Psoas muscle (tissue), 7 donors: ENCODE measurements at regions not wholly inside any gene's neighbourhood (a gene's known extent, or its start where the extent isn't known, plus 50 kb on each side); places are given as distances from the start of the nearest gene placed in this dataset.

Source experiments
- ATAC-seq, 4 donors: fragments of 200-7000 bp; cut with Tn5 transposase; one replicate each; pipeline ENCODE4 v1.9.1; 2020; ENCODE audit warnings: moderate library complexity in 3 of 4, mild to moderate bottlenecking in 2 of 4
- DNase-seq, 2 donors: peaks; one replicate each; pipeline ENCODE4 v3.0.0-alpha.2; 2020
- H3K27ac ChIP-seq: fragments of 200-600 bp; one replicate; pipeline ENCODE4 v1.8.0; 2022
- H3K27me3 ChIP-seq, 3 donors: fragments of 200-600 bp in 1 of 3; one replicate each; pipeline versions ENCODE4 v1.6.1 to v1.8.0; 2013 to 2022; ENCODE audit warnings: low read length in 2 of 3, mild to moderate bottlenecking in 2 of 3, moderate library complexity in 1 of 3; ENCODE audit not compliant: insufficient read depth in 3 of 3
- H3K36me3 ChIP-seq, 2 donors: fragments of 200-600 bp in 1 of 2; one replicate each; pipeline versions ENCODE4 v1.6.1 to v1.8.0; 2013 to 2022; ENCODE audit warnings: low read depth in 1 of 2, mild to moderate bottlenecking in 1 of 2, moderate library complexity in 1 of 2; ENCODE audit not compliant: insufficient read depth in 1 of 2
- H3K4me1 ChIP-seq: fragments of 200-600 bp; one replicate; pipeline ENCODE4 v1.8.0; 2022
- H3K4me3 ChIP-seq: fragments of 200-600 bp; one replicate; pipeline ENCODE4 v1.8.0; 2022; ENCODE audit warnings: mild to moderate bottlenecking
- H3K9me3 ChIP-seq: fragments of 200-600 bp; one replicate; pipeline ENCODE4 v1.8.0; 2022
- WGBS, 3 donors: extraction: QIAGEN DNeasy Blood & Tissue Kit; methylation state at CpG; one replicate each; pipeline versions ENCODE4 v1.1.6 to v1.1.7; 2013; 5-methylcytosine and 5-hydroxymethylcytosine counted together
- intact Hi-C, 2 donors: fragments of 100-400 bp; cut with DNase I; formaldehyde crosslinking; loops; one replicate each; pipeline versions ENCODE4 v1.11.0 to v1.14.2; 2022
- TF ChIP-seq, protein P1 (sequence below): fragments of 200-600 bp; IDR thresholded peaks from one replicate; pipeline ENCODE4 v1.8.0; 2022; ENCODE audit warnings: antibody characterized with exemption
- donor health status: healthy with polysubstance abuse.
- donor health status: DM: no; HTN: no; CAD: no; lungs with moderate emphysema.
- donor health status: Bipolar disorder and iron deficiency.
- donor health status: healthy.
- donor health status: DM: yes; HTN: yes; CAD: no.
- donor health status: DM: no; HTN: no; CAD: no.
- donor health status: DM: yes; HTN: yes; CAD: no.

- Histone ChIP-seq H3K36me3 (no peaks in the 10 kb centered on the region), H3K9me3 (no peaks in the 10 kb centered on the region), H3K27me3 (no peaks in the 10 kb centered on the region), H3K27ac (no peak overlapping the region), H3K4me3 (no peak overlapping the region), H3K4me1 (no peaks in the 10 kb centered on the region)
- ATAC-seq (no peak), DNase-seq (no peak)
- WGBS, 3 donors, result 48 to 67% (median 56%) methylated on average over 7 of the region's 7 CpGs
- intact Hi-C loops, result no loop called here
- TF ChIP-seq, protein P1, sequence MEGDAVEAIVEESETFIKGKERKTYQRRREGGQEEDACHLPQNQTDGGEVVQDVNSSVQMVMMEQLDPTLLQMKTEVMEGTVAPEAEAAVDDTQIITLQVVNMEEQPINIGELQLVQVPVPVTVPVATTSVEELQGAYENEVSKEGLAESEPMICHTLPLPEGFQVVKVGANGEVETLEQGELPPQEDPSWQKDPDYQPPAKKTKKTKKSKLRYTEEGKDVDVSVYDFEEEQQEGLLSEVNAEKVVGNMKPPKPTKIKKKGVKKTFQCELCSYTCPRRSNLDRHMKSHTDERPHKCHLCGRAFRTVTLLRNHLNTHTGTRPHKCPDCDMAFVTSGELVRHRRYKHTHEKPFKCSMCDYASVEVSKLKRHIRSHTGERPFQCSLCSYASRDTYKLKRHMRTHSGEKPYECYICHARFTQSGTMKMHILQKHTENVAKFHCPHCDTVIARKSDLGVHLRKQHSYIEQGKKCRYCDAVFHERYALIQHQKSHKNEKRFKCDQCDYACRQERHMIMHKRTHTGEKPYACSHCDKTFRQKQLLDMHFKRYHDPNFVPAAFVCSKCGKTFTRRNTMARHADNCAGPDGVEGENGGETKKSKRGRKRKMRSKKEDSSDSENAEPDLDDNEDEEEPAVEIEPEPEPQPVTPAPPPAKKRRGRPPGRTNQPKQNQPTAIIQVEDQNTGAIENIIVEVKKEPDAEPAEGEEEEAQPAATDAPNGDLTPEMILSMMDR, result no peak
Measured at GRCh38 chr21:16650714-16651366, 862.0 kb upstream of the CXADR start.

- Histone ChIP-seq H3K4me1 (no peaks in the 10 kb centered on the region), H3K36me3 (no peaks in the 10 kb centered on the region), H3K9me3 (no peaks in the 10 kb centered on the region), H3K27me3 (no peaks in the 10 kb centered on the region), H3K4me3 (no peak overlapping the region), H3K27ac (no peak overlapping the region)
- intact Hi-C loops, result no loop called here
- TF ChIP-seq, protein P1, result no peak
- ATAC-seq, result no peak
- 91 to 98% (median 94%) methylated on average over 3 of the region's 3 CpGs for WGBS, 3 donors
- no peak for DNase-seq
Measured at GRCh38 chr21:16651956-16652355, 860.9 kb upstream of the CXADR start.

DNA sequence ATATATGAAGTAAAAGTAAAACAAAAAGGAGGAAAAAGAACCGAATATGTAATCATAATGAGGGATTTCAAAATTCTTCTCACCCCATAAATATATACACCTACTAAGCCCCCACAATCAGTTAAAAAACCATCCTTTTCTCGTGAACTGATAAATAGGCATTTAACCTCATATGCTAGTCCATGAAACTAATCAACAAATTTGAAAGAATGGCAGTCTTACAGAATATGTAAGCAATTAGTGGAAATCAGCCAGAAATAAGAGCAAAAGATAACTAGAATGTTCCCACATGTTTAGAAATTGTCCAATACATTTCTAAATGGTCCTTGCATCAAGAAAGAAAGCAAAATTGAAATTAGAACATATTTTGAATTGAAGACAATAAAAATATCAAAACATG, 849.4 kb upstream of the CXADR start:
- H3K27me3 ChIP-seq, result no peaks in the 10 kb centered on the region
- ATAC-seq (no peak), DNase-seq (no peak)
- WGBS, 3 donors, result 76 to 83% (median 81%) methylated on average over 2 of the region's 2 CpGs
- no peak overlapping the region for H3K27ac ChIP-seq
- H3K4me1 ChIP-seq, result no peaks in the 10 kb centered on the region
- intact Hi-C loops, result no loop called here
- TF ChIP-seq, protein P1, result no peak
- no peaks in the 10 kb centered on the region for H3K9me3 ChIP-seq
- no peak overlapping the region for H3K4me3 ChIP-seq
- no peaks in the 10 kb centered on the region for H3K36me3 ChIP-seq

- Histone ChIP-seq H3K27ac (no peak overlapping the region), H3K4me3 (no peak overlapping the region), H3K36me3 (no peaks in the 10 kb centered on the region), H3K4me1 (no peaks in the 10 kb centered on the region), H3K27me3 (no peaks in the 10 kb centered on the region), H3K9me3 (no peaks in the 10 kb centered on the region)
- WGBS, 3 donors, result 72 to 90% (median 86%) methylated on average over 2 of the region's 2 CpGs
- no peak for ATAC-seq
- TF ChIP-seq, protein P1, result no peak
- intact Hi-C loops, result no loop called here
- no peak for DNase-seq
Measured at GRCh38 chr21:16667395-16667794, 845.4 kb upstream of the CXADR start.

GRCh38 chr21:16674949-16675348, 837.9 kb upstream of the CXADR start:
- TF ChIP-seq, protein P1, result no peak
- no peak for ATAC-seq
- WGBS, 3 donors, result 86 to 94% (median 89%) methylated on average over 2 of the region's 2 CpGs
- Histone ChIP-seq H3K4me3 (no peak overlapping the region), H3K27ac (no peak overlapping the region), H3K4me1 (no peaks in the 10 kb centered on the region), H3K27me3 (no peaks in the 10 kb centered on the region), H3K36me3 (no peaks in the 10 kb centered on the region), H3K9me3 (no peaks in the 10 kb centered on the region)
- intact Hi-C loops, result no loop called here
- DNase-seq, result no peak
